Small intestine (tissue), 7 donors: ENCODE measurements at regions not wholly inside any gene's neighbourhood (a gene's known extent, or its start where the extent isn't known, plus 50 kb on each side); places are given as distances from the start of the nearest gene placed in this dataset.

Experiments
- DNase-seq, 2 donors: peaks; one replicate each; pipeline versions ENCODE4 v3.0.0 to v3.0.0-alpha.2; 2013
- FAIRE-seq: peaks from 2 replicates; lab custom pipeline; 2012; peaks lifted over from hg19 to GRCh38; lab: Jason Lieb, UNC
- H3K27ac ChIP-seq, 3 donors: one replicate each; pipeline ENCODE4 v1.5.1; 2013; ENCODE audit warnings: low read length in 2 of 3, mild to moderate bottlenecking in 2 of 3, control low read depth in 1 of 3, inconsistent platforms in 1 of 3, low read depth in 1 of 3, moderate library complexity in 1 of 3
- H3K27me3 ChIP-seq, 3 donors: one replicate each; pipeline ENCODE4 v1.6.1; 2013; ENCODE audit warnings: low read length in 3 of 3, inconsistent platforms in 1 of 3; ENCODE audit not compliant: control insufficient read depth in 3 of 3, insufficient read depth in 3 of 3
- H3K36me3 ChIP-seq, 3 donors: one replicate each; pipeline ENCODE4 v1.6.1; 2013; ENCODE audit warnings: low read length in 3 of 3, inconsistent platforms in 1 of 3, low read depth in 1 of 3, mild to moderate bottlenecking in 1 of 3, moderate library complexity in 1 of 3; ENCODE audit not compliant: control insufficient read depth in 3 of 3, insufficient read depth in 2 of 3
- H3K4me1 ChIP-seq, 3 donors: one replicate each; pipeline ENCODE4 v1.6.1; 2013; ENCODE audit warnings: low read length in 2 of 3, inconsistent platforms in 1 of 3, low read depth in 1 of 3, mild to moderate bottlenecking in 1 of 3, moderate library complexity in 1 of 3; ENCODE audit not compliant: control insufficient read depth in 3 of 3, insufficient read depth in 2 of 3
- H3K4me3 ChIP-seq, 3 donors: one replicate each; pipeline ENCODE4 v1.5.1; 2013; ENCODE audit warnings: low read length in 3 of 3, control low read depth in 1 of 3, inconsistent platforms in 1 of 3, low read depth in 1 of 3, mild to moderate bottlenecking in 1 of 3, moderate library complexity in 1 of 3
- H3K9me3 ChIP-seq, 2 donors: one replicate each; pipeline ENCODE4 v1.6.1; 2013; ENCODE audit warnings: low read depth in 1 of 2, low read length in 1 of 2; ENCODE audit not compliant: control insufficient read depth in 2 of 2, insufficient read depth in 1 of 2
- WGBS, 3 donors: extraction: QIAGEN DNeasy Blood & Tissue Kit; methylation state at CpG; one replicate each; pipeline ENCODE4 v1.1.7; 2013; 5-methylcytosine and 5-hydroxymethylcytosine counted together
- donor health status: healthy with polysubstance abuse.
- donor health status: control.
- donor health status: control.
- donor health status: Bipolar disorder and iron deficiency.
- donor health status: healthy.

DNA sequence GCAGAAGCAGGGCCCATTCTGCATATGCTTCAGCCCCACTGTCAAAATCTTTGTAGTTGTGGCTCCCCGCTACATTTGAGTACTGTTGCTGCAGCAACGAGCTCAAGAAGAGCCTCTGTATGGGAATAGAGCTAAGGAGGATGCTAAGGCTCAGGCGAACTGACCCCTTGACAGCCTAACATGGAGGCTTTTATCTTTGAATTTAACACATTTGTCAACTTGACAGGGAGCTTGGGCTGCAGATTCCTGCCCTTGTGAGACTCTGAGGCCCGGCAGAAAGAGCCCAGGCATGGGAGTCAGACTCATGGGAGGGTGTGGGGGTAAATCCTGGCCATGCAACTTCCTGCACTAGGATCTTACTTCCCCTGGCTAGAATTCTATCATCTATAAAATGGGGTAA lies 278.7 kb upstream of the CITED2 start:
- Histone ChIP-seq H3K27ac (no peak overlapping the region), H3K27me3 (no peaks in the 10 kb centered on the region), H3K4me3 (no peak overlapping the region), H3K4me1 (peaks cover 2 to 26% (median 4%) of the 10 kb centered on the region in 3 donors), H3K36me3 (no peaks in the 10 kb centered on the region), H3K9me3 (no peaks in the 10 kb centered on the region)
- DNase-seq (no peak), FAIRE-seq (no peak)
- WGBS, 3 donors, result 79 to 92% (median 89%) methylated on average over 4 of the region's 4 CpGs

- Histone ChIP-seq H3K4me3 (no peak overlapping the region), H3K4me1 (peaks cover 2 to 25% (median 4%) of the 10 kb centered on the region in 3 donors), H3K27me3 (no peaks in the 10 kb centered on the region), H3K27ac (no peak overlapping the region), H3K36me3 (no peaks in the 10 kb centered on the region), H3K9me3 (peaks cover 0 to 4% of the 10 kb centered on the region in 2 donors)
- WGBS, 3 donors, result 84 to 87% (median 84%) methylated on average over 5 of the region's 5 CpGs
- DNase-seq (no peak), FAIRE-seq (no peak)
These were observed 276.5 kb upstream of the CITED2 start for GRCh38 chr6:139650941-139651340.

GRCh38 chr6:139649732-139650131 lies 275.3 kb upstream of the CITED2 start:
- Histone ChIP-seq H3K9me3 (peaks cover 0 to 4% of the 10 kb centered on the region in 2 donors), H3K4me3 (no peak overlapping the region), H3K27me3 (no peaks in the 10 kb centered on the region), H3K36me3 (no peaks in the 10 kb centered on the region), H3K27ac (no peak overlapping the region), H3K4me1 (peaks cover 0 to 16% (median 2%) of the 10 kb centered on the region in 3 donors)
- WGBS, 3 donors, result 86 to 94% (median 86%) methylated on average over 3 of the region's 3 CpGs
- FAIRE-seq (no peak), DNase-seq (no peak)

- H3K9me3 ChIP-seq, result peaks cover 0 to 4% of the 10 kb centered on the region in 2 donors
- FAIRE-seq (no peak), DNase-seq (no peak)
- H3K4me1 ChIP-seq, result peaks cover 0 to 13% (median 4%) of the 10 kb centered on the region in 3 donors
- H3K27me3 ChIP-seq, result no peaks in the 10 kb centered on the region
- WGBS, 3 donors, result 75 to 95% (median 91%) methylated on average over 2 of the region's 2 CpGs
- H3K27ac ChIP-seq, result no peak overlapping the region
- H3K4me3 ChIP-seq, result no peak overlapping the region
- no peaks in the 10 kb centered on the region for H3K36me3 ChIP-seq
These were observed 274.7 kb upstream of the CITED2 start for GRCh38 chr6:139649128-139649527.

DNA sequence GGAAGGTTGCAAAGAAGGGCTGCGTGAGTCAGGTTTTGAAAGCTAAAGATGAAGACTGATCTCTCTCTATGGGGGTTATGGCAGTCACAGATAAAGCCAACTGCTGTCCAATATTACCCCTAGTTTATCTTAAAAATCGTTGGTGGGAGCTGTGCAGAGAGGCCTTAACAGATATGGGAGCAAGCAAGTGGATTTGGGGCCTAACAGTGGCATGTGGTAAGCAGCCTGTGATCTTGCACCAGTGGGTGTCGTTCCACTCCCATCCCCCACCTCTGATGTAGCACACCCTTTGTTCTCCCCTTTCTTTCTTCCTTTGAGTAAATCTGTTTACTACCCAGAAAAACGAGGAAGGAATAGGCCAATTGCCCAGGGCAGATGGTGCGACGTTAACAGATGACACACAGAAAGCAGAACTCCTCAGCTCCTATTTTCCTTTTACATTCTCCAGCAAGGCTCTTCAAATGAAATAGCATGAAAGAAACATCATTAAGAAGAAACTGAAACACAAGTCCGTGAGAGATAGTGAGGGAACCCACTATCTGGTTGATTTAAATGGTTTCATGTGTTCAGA lies 274.1 kb upstream of the CITED2 start:
- peaks cover 0 to 8% (median 4%) of the 10 kb centered on the region in 3 donors for H3K4me1 ChIP-seq
- H3K27me3 ChIP-seq, result no peaks in the 10 kb centered on the region
- H3K36me3 ChIP-seq, result no peaks in the 10 kb centered on the region
- no peak overlapping the region for H3K27ac ChIP-seq
- H3K4me3 ChIP-seq, result no peak overlapping the region
- FAIRE-seq, result no peak
- peaks cover 0 to 4% of the 10 kb centered on the region in 2 donors for H3K9me3 ChIP-seq
- WGBS, 3 donors, result 67 to 75% (median 67%) methylated on average over 7 of the region's 7 CpGs
- no peak for DNase-seq

DNA sequence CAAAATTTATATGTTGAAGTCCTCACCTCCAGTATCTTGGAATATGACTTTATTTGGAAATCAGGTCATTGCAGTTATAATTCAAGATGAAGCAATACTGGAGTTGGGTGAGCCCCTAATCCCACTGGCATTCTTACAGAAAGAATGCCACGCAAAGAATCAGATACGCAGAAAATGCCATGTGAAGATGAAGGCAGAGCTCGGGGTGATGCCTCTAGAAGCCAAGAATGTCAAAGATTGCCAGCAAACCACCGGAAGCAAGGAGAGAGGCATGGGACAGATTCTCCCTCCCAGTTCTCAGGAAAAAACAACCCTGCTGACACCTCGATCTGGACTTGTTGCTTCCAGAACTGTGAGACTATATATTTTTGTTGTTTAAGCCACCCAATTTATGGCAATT lies 273.4 kb upstream of the CITED2 start:
- Histone ChIP-seq H3K36me3 (no peaks in the 10 kb centered on the region), H3K4me1 (peaks cover 0 to 4% (median 3%) of the 10 kb centered on the region in 3 donors)
- FAIRE-seq, result no peak

DNA sequence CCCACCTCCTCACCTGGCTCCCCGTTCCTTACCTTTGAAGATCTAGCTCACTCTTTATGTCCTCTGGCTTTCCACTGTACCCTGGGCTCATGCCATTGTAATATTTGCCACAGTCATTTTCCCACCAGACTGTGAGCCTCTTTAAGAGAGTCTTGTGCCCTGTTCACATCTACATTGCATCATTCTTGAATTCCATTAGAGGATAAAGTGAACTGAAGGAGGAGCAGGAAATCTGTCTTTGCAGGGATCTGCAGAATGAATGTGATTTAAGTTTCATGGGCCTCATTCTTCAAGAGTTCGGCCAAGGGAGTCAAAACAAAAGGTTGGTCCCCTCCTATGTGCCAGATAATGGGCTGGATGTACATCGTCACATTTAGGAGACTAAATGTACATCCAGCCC lies 272.6 kb upstream of the CITED2 start:
- DNase-seq (no peak), FAIRE-seq (no peak)
- Histone ChIP-seq H3K4me1 (peaks cover 0 to 4% (median 3%) of the 10 kb centered on the region in 3 donors), H3K27me3 (no peaks in the 10 kb centered on the region), H3K36me3 (no peaks in the 10 kb centered on the region), H3K27ac (no peak overlapping the region), H3K4me3 (no peak overlapping the region), H3K9me3 (peaks cover 0 to 4% of the 10 kb centered on the region in 2 donors)
- 77 to 97% (median 96%) methylated on average over 3 of the region's 3 CpGs for WGBS, 3 donors

More for the DNA sequence above, 273.4 kb upstream of the CITED2 start:
- H3K9me3 ChIP-seq, result peaks cover 0 to 4% of the 10 kb centered on the region in 2 donors
- H3K27me3 ChIP-seq, result no peaks in the 10 kb centered on the region
- no peak for DNase-seq
- no peak overlapping the region for H3K27ac ChIP-seq
- 75 to 76% (median 76%) methylated on average over 5 of the region's 5 CpGs for WGBS, 3 donors
- H3K4me3 ChIP-seq, result no peak overlapping the region

- H3K4me1 ChIP-seq, result peaks cover 0 to 6% (median 3%) of the 10 kb centered on the region in 3 donors
- peaks cover 0 to 4% of the 10 kb centered on the region in 2 donors for H3K9me3 ChIP-seq
- no peak for DNase-seq
- H3K36me3 ChIP-seq, result no peaks in the 10 kb centered on the region
- no peak for FAIRE-seq
- no peaks in the 10 kb centered on the region for H3K27me3 ChIP-seq
- H3K27ac ChIP-seq, result no peak overlapping the region
- WGBS, 3 donors, result 62 to 85% (median 84%) methylated on average over 6 of the region's 6 CpGs
- no peak overlapping the region for H3K4me3 ChIP-seq
These were observed 270.4 kb upstream of the CITED2 start for GRCh38 chr6:139644821-139645220.

DNA sequence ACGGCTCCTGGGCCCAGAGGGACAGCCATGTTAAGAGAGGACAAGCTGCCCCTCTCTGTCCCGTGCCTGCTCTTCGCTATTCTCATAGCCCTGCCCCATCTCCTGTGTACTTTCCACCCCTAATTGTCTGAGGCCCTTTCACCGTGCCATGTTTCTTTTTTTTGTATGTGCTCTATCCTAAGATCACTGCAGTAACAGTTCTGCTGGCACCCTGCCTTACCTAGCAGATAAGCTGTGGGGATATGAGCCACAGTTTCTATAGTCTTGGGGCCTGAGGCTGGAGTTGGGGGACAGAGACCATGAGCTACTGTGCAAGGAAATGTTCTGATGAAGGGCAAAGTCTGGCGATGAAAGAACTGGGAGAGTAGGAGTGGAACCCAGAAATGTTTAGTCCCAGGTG lies 269.5 kb upstream of the CITED2 start:
- Histone ChIP-seq H3K27ac (no peak overlapping the region), H3K9me3 (peaks cover 0 to 4% of the 10 kb centered on the region in 2 donors), H3K4me3 (no peak overlapping the region), H3K4me1 (peaks cover 0 to 6% (median 3%) of the 10 kb centered on the region in 3 donors), H3K36me3 (no peaks in the 10 kb centered on the region), H3K27me3 (no peaks in the 10 kb centered on the region)
- DNase-seq (peak in 1 of 2 donors; percentile 41), FAIRE-seq (no peak)
- 62 to 68% (median 66%) methylated on average over 5 of the region's 5 CpGs for WGBS, 3 donors
